GM19193 (cell line): ENCODE measurements at regions not wholly inside any gene's neighbourhood (a gene's known extent, or its start where the extent isn't known, plus 50 kb on each side); places are given as distances from the start of the nearest gene placed in this dataset.

ENCODE experiments used
- POLR2A ChIP-seq: IDR thresholded peaks from 4 replicates; pipeline ENCODE4 v1.6.1; 2011; ENCODE audit not compliant: insufficient read depth, insufficient read length; ENCODE audit errors: extremely low read depth

DNA sequence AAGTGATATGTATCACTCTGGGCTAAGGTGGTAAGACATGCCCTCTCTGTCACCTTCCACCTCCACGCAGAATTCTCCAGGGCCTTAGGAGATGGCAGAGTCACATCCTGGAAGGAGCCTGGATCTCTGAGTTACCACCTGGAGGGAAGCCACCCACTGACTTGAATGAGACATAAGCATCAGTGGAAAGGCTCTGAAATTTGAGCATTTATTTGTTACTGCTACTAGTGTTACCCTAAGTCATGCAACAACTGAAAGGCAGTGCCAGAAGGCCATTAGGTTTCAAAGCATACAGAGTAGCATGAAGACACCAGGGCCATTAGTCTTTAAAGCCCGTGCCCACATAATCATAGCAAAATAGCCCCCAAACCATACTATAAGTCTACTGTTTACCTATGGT, 230.3 kb upstream of the IRF2BP2 start:
- no peak for TF ChIP-seq POLR2A

DNA sequence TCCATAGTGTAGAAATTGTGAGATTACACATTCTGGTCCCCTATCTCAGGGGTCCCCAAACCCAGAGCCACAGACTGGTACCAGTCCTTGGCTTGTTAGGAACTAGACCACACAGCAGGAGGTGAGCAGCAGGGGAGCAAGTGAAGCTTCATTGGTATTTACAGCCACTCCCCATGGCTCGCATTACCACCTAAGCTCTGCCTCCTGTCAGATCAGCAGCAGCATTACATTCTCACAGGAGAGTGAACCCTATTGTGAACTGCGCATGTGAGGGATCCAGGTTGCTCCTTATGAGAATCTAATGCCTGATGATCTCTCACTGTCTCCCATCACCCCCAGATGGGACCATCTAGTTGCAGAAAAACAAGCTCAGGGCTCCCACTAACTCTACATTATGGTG, 229.7 kb upstream of the IRF2BP2 start:
- no peak for TF ChIP-seq POLR2A

DNA sequence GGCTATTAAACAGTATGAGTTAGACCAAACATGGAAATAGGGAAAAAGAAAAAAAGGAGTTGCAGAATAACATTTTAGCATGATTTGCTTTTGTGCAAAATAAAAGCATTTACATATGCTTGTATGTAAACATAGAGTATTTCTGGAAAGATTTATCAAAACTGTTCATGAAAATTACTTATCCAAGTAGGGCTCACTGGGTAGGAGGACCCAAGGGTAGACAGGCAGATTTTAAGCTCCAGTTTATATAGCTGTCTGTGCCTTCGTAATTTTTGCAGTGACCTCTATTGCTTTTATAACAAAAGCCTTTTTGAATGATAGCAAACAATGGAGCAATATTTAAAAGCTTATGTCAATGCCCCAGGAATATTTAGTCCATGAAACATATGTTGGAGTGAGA, 228.8 kb upstream of the IRF2BP2 start:
- TF ChIP-seq POLR2A: no peak

DNA sequence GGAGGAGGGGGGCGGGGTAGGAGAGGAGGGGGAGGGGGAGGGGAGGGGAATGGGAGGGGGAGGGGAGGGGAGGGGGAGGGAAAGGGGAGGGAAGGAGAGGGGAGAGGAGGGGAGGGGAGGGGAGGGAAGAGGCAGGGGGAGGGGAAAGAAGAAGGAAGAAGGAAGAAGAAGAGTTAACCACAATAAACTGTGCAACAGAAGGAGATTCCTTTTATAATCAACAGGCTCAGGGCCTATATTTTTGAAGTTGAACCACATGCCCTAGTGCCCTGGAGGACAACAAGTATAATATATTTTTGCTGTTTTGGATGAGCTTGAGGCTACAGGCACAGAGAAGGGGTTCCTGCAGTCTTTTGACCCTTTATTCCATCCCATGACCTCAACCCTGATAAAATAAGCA, 228.2 kb upstream of the IRF2BP2 start:
- TF ChIP-seq POLR2A: no peak

DNA sequence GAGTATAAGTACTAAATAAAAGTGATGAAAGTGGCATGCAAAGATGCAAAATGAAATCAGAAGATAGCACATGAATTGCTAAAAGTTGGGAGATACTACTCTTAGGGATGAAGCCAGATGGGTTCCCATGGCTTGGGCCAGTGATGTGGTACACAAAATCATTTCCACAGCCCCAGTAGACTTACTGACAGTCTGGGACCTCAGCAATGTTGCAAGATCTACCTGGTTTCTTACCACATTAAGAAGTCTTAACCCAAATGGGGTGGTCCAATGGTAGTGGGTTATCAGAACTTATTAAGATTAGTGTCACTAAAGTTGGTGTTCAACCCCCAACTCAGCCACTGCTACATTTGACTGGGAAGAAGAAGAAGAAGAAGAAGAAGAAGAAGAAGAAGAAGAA, 227.7 kb upstream of the IRF2BP2 start:
- TF ChIP-seq POLR2A: no peak

DNA sequence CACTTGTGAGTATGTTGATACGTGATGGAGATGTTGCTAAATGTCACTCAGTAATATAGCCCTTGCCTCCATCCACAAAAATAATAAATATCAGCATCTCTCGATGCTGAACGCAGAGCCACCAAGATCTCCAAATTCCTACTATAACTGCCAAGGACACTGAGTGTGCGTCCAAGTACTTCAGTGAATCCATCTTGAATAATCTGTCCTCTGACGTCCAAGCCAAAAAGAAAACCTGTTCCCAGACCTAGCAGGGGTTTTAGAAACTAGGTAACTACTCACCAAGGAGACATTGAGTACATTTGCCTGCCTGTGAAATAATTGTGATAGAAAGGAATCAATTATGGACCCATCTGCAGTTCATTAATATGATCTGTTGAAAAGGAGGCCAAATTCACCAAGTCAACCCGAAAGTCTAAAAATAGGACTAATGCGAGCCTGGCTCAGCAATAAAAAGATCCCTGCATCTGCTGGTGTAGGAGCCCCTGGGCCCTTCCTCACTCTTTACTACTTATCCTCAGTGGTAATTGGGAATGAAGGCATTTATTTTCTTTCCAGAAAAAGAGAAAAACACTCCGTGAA, 226.9 kb upstream of the IRF2BP2 start:
- TF ChIP-seq POLR2A: no peak

DNA sequence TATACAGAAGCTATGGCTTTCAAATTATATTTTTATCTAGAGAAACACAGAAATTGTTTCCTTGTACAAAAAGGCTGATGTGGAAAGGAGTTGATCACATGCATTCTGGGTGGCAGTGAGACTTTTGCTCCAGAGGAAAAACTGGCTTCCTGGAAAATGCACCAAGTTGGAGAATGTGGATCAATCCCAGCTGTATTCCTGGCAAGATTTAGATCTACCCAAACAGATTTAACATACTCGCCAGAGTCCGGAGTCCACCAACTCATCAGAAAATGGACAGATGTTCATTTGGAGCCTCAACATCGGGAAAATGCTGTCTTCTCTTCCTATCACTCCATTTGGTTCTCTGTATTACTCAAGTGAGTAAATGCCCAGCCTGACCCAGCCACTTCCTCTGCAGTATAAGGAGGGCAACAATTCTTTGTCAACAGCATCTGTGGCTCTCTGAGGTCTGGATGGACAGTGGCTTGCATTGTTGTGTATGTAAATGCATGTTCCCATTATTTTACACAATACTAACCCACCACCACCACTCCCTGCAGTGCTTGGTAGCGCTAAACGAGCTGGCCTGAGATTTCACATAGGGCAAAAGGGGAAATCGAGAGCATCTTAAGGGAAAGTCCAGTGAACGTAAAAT, 226.2 kb upstream of the IRF2BP2 start:
- no peak for TF ChIP-seq POLR2A

DNA sequence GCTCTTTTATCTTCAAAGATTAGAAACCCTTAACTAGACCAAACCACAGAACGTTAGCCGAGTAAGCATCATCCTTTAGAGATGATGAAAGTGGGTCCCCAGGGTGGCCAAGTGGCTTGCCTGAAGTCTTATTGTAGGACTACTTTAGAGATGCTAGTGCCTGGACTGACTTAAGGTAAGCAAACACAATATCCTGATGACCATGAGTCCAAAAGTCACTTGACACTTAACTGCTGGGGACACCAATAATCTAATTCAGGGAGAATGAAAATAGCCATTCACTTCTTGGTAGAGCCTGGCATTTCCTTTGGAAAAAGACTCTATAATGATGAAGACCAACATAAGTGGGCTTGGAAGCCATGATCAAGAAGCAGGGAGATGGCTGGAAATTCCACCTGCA, 225.3 kb upstream of the IRF2BP2 start:
- TF ChIP-seq POLR2A: no peak

DNA sequence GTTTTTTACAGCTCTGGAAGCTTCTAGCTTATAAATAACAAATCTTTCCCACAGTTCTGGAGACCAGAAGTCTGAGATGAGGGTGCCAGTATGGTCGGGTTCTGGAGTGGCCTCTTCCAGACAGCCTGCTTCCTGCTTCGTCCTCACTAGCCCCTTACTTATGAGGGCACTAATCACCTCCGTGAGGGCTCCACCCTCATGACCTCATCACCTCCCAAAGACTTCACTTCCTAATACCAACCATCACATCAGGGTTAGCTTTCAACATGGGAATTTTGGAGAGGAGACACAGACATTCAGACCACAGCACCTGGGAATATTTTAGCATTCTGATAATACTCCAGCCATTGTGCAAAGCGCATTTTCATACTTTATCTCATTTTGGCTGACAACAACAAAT, 223.7 kb upstream of the IRF2BP2 start:
- TF ChIP-seq POLR2A: no peak

DNA sequence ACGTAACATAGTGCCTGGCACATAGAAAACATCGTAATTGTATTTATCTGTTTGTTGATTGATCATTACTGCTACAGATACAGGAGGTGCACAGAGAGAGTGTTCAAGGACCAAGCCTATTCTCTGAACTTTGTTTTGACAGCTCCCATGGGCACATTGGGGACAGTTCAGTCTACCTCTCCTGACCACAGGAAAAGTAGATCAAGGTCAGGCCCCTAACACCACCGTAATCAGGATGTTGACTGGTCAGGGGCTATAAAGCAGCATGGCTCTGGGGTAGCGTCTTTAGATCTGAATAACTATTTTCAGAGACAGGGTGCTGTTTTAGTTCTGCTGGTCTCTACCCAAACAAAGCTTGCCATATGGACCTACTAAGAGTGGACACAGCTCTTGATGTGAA, 223.1 kb upstream of the IRF2BP2 start:
- TF ChIP-seq POLR2A: no peak

DNA sequence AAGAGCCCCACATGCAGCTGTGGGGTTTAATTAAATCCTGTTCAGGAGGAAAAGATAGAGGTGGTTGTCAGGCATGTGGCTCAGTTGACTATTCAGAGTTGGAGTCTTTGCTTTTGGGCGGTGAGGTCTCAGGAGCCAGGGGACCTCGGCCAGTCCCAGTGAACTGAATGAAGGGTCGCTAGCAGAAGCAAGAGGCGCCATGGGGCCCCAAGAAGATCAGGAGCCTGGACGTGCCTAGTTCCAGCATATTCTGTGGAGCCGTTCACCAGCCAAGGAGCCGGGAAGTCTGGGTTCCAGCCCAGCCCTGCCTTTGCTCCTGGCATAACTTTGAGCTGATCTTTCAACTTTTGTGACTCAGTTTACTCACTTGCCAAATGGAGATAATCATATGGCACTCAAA, 217.7 kb upstream of the IRF2BP2 start:
- TF ChIP-seq POLR2A: no peak

DNA sequence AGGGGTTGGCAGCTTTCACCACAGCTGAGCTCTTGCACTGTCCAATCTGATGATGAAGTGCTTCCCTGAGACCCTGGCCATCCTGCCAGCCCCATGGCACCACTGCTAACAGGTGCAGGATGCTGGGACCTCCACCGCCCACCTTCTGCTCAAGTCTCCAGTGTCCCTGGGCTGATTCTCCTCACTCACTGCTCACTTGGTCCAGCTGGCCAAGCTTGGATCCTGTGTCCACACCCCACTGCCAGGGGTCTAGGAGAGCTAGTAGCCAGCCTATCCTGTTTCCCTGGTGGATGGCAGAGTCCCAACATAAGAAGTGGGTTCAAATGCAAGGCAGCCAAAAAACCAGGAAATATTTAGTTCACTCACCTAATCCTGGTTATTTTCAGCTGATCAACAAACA, 217.2 kb upstream of the IRF2BP2 start:
- no peak for TF ChIP-seq POLR2A

DNA sequence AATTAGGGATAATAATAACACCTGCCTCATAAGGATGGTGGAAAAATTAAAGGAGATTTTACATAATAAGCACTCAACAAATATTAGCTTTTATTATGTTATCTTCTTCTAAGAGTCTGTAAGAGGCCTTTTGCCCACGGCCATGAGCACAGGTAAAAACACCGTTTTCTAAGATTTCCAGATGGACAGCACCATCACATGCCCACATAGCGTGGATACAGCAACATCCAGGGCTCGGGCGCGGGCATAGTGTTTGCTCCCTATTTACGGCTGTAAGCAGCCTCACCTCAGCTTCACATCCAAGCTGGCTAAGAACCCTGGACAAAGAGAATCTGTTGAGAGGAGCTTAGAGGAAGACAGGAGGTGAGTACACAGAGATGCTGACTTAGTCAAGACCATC, 216.4 kb upstream of the IRF2BP2 start:
- TF ChIP-seq POLR2A: no peak

DNA sequence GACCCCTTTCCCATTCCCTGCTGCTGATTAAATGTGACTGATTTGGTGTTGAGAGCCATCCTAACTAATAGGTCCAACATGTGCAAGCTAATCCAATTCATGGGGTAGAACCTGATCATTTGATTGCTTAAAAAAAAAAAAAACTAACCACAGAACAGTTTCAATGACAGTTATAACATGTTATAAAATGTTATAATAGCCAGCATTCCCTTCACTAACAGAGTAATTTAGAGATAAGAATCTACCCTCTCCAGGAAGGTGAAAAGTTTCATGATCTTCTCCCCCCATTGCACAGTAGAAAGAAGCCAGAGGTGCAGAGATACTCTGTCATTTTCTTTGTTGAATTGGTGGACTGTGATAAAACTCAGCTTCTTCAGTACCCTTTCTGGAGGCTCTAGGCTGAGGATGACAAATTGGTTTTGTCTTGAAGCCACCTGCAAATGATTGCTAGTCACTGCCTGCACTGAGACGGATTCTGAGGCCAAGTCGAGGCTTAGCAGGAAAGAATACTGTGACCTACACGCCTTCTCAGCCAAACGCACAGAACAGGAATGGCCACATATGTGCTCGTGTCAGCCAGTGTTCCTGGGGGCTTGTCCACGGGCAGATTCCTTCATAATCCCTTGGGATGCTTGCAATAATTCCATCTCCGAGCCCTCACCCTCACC, 215.7 kb upstream of the IRF2BP2 start:
- no peak for TF ChIP-seq POLR2A

DNA sequence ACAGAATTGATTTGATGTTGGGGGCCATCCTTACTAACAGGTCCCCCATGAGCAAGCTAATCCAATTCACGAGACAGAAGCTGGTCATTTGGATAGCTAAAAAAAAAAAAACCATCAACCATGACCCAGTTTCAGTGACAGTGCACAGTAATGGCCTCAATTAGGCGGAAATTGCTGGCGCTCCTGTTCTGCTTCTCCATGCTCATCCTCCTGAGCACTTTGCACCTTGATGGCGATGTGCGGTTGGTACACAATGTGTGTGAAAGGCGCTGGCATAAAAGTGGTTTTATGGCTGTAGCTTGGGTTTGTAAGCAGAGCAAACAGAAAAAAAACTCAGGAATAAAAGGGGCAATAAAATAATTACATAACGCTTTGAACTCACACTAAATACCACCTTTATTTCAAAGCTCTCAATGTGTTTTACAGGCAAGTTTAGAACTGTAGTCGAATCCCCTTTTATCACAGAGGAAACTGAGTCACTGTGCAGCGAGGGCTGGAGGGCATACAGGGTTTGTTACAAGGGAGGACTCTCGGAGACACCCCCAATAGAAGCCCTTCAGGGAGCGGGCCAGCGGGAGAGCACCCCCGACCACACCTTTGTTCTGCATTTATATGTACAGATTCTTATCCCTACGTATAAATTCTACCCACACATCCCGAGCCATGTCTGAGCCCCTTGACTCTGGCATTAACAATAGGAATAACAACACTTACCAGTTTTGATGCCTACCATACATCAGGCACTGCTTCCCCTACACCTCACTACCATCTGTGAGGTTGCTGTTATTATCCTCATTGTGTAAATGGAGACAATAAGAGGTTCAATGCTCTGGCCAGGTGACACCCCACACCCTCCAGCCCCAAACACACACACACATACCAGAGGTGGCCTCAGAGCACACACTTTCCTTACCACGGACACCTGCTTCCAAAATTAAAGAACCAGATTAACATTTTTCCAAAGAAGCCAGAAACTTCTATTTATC, 213.5 kb upstream of the IRF2BP2 start:
- no peak for TF ChIP-seq POLR2A
